ENCODE measurements at regions not wholly inside any gene's neighbourhood (a gene's known extent, or its start where the extent isn't known, plus 50 kb on each side); places are given as distances from the start of the nearest gene placed in this dataset.

- TF ChIP-seq POLR2AphosphoS5 (IDR thresholded peaks at IDR 0.05; ENCODE audit: low read depth): no peak
- no peak for TF ChIP-seq CTCF (IDR thresholded peaks at IDR 0.05; ENCODE audit: insufficient read depth, low read length)
- no peak for TF ChIP-seq REST (IDR thresholded peaks at IDR 0.05; ENCODE audit: insufficient replicate concordance, low read depth)
- no peak for TF ChIP-seq GABPA (IDR thresholded peaks at IDR 0.05; ENCODE audit: low read depth)
- no peak for TF ChIP-seq SPI1 (IDR thresholded peaks at IDR 0.05; ENCODE audit: borderline replicate concordance, low read depth)
- Histone ChIP-seq H3K4me3 (replicated peaks; ENCODE audit: insufficient read depth, low read length) (no peak overlapping the region), H3K27ac (replicated peaks) (no peak overlapping the region), H3K27me3 (ENCODE audit: insufficient read depth, poor library complexity, severe bottlenecking) (no peaks in the 10 kb centered on the region)
- DNase-seq (ENCODE audit: low read depth in 1 of 2, low spot score in 1 of 2): no peak
Observed at GRCh38 chr4:137694138-137694537, 161.8 kb upstream of the PCDH18 start.

- TF ChIP-seq GABPA (IDR thresholded peaks at IDR 0.05; ENCODE audit: low read depth): no peak
- TF ChIP-seq CTCF (IDR thresholded peaks at IDR 0.05; ENCODE audit: insufficient read depth, low read length): no peak
- TF ChIP-seq REST (IDR thresholded peaks at IDR 0.05; ENCODE audit: insufficient replicate concordance, low read depth): no peak
- TF ChIP-seq POLR2AphosphoS5 (IDR thresholded peaks at IDR 0.05; ENCODE audit: low read depth): no peak
- no peak for TF ChIP-seq SPI1 (IDR thresholded peaks at IDR 0.05; ENCODE audit: borderline replicate concordance, low read depth)
- Histone ChIP-seq H3K27me3 (ENCODE audit: insufficient read depth, poor library complexity, severe bottlenecking) (no peaks in the 10 kb centered on the region), H3K4me3 (replicated peaks; ENCODE audit: insufficient read depth, low read length) (no peak overlapping the region), H3K27ac (replicated peaks) (no peak overlapping the region)
- no peak for DNase-seq (ENCODE audit: low read depth in 1 of 2, low spot score in 1 of 2)
Observed at GRCh38 chr4:137693641-137694040, 161.3 kb upstream of the PCDH18 start.

GRCh38 chr4:137692205-137692604, 159.9 kb upstream of the PCDH18 start:
- peaks cover 4% of the 10 kb centered on the region for H3K27me3 ChIP-seq (ENCODE audit: insufficient read depth, poor library complexity, severe bottlenecking)
- H3K27ac ChIP-seq (replicated peaks): no peak overlapping the region
- TF ChIP-seq REST (IDR thresholded peaks at IDR 0.05; ENCODE audit: insufficient replicate concordance, low read depth) (no peak), CTCF (IDR thresholded peaks at IDR 0.05; ENCODE audit: insufficient read depth, low read length) (no peak), SPI1 (IDR thresholded peaks at IDR 0.05; ENCODE audit: borderline replicate concordance, low read depth) (no peak), GABPA (IDR thresholded peaks at IDR 0.05; ENCODE audit: low read depth) (no peak), POLR2AphosphoS5 (IDR thresholded peaks at IDR 0.05; ENCODE audit: low read depth) (no peak)
- no peak overlapping the region for H3K4me3 ChIP-seq (replicated peaks; ENCODE audit: insufficient read depth, low read length)
- no peak for DNase-seq (ENCODE audit: low read depth in 1 of 2, low spot score in 1 of 2)
